CD4-positive, alpha-beta T cell treated with Interleukin-2 at 100 ng/mL for 4 hours (primary cell): ENCODE measurements at regions not wholly inside any gene's neighbourhood (a gene's known extent, or its start where the extent isn't known, plus 50 kb on each side); places are given as distances from the start of the nearest gene placed in this dataset.

Source experiments
- DNase-seq: peaks from one replicate; pipeline ENCODE4 v3.0.0-alpha.2; 2020; ENCODE audit warnings: low spot score

DNA sequence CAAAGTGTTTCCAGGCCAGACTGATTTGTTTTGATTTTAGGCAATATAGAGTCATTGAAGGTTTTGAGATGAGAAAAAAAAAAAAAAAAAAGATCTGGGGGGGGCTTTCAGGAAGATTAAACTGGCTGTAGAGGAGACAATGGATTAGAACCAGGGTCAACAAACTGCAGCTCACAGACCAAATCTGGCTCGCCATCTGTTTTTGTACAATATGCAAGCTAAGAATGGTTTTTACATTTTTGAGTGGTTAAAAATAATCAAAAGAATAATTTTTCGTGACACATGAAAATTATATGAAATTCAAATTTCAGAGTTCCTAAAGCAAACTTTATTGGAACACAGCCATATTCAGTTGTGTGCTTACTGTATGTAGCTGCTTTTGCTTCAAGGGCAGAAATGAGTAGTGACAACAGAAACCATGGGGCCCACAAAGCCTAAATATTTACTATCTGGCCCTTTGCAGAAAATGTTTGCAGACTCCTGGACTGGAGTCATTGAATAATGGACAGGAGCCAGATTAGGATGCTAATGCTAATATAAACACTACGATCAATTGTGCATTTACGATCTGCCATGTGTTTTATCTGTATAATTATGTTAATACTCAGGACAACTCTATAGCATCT is 375.7 kb upstream of the DAB1 start:
- DNase-seq: no peak

DNA sequence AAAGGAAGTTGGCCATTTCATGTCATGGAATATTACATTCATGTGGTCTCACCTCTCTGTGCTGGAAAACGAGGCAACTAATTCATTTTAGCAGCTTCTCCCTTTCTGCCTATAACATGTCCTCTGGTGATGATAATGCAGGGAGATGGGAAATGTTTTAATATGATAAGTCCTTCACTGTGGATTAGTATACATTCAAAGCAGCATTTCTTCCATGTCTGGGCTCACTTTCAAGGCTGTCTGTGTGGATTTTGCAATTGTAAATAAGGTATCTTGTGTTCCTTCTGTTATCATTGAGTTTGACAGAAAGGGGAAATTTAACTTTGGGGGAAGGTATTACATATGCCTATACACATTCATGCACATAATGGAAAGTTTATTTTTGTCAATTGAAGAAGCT is 374.7 kb upstream of the DAB1 start:
- DNase-seq: no peak

DNA sequence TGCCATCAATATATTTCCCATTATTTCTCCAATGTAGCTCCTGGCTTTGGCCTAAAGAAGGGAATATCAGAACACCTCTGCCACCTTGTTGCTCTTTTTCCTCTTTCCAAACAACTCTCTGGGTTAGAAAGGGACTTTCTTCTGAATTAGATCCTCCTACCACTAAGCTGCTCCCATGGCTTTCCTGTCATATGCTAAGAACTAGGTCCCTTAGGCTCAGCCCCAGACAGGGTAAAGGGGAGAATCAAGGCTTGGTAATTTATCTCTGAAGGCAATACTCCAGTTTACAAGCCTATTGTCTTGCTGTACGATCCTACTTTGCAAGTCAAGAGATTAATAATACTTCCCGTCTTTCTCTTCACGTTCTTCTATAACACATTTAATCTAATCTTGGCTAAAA is 373.2 kb upstream of the DAB1 start:
- DNase-seq: no peak

DNA sequence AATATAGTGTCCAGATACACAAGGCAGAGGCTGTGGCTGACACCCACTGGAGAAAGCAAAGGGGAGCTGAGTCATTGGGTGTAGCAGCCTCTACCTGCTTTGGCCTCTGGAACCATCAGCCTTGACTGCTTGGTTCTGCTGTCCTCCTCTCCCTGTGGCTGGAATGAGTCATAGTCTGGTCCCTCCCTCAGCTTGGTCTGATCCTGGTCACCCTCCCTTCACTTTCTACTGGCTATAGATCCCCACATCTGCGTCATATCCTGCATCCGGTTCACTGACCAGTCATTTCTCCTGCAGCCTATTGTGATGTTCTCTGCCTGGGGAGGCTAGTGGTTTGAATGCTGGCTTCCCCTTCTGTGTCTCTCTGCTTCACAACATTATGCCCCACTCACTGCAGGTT is 372.8 kb upstream of the DAB1 start:
- DNase-seq: no peak

DNA sequence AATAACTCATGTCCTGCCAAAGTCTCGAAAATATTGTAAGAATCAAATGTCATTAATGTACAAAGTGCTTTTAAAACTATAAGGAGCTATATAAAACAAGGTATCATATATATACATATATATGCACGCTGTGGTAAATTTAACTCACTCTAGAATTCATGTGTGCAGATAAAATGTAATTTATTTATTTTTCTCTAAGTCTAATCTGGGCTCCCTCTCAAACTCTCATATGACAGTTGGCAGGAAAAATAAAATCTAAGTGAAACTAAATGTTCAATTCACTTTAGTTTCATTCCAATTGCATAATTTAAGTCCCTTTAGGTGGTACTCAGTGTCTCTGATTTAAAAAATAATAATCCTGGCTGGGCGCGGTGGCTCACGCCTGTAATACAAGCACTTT is 372.0 kb upstream of the DAB1 start:
- no peak for DNase-seq

DNA sequence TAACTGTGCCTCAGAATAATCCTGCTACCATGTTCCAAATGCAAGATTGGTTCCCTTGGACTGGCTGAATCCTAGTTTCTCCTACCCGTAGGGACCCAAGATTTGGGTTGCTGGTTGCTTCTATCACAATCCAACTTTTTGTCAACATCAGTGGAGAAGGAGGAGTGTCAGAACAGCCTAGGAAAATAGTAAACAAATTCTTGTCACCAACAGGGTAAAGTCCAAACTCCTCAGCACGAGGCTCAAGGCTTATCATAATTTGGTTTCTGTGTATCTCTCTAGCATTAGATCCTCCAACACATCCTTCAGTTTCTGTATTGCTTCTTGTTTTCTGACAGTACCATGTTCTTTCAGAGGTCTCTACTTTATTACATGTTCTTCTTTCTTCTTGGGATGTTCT is 370.2 kb upstream of the DAB1 start:
- DNase-seq: no peak

DNA sequence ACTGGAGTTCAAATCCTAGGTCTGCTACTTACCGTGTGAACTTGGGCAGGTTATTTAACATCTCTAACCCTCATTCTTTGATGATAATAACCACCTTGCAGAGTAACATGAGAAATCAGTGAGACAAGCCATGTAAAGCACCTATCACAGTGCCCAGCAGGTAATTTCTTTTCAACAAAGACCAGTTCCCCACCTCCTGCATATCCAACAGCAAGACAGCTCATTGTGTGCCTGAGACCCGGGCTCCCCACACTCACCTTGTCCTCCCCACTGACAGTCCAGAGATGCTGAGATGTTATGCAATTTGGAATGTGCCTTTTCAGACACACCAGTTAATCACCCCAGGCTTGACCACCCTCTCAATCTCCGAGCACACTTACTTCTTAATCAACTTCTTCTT is 367.6 kb upstream of the DAB1 start:
- DNase-seq: no peak

DNA sequence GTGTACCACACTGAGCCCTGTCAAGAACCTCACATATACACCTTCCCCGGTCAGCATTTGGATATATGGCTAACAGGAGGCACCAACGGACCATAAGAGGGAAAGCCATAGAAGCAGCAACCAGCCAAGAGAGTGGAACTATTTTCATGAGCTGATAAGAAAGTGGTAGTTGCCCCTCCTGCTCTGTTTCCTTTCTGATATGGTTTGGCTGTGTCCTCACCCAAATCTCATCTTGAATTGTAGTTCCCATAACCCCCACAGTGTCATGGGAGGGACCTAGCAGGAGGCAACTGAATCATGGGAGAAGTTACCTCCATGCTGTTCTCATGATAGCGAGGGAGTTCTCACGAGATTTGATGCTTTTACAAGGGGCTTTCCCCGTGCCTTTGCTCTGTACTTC is 366.1 kb upstream of the DAB1 start:
- DNase-seq: no peak

DNA sequence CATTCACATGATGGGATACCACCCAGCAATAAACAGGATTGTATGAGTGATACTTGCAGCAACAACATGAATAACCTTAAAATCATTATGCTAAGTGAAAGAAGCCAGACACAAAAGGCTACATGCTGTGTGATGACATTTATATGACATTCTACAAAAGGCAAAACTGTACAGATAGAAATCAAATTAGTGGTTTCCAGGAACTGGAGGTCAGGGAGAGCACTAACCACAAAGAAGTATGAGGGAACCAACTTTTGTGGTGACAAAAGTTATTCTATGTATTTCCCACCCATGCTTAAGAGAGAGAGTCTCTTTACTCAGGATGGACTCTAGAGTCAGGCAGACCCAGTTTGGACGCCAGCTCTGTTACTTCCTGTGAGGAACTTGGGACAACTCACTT is 364.5 kb upstream of the DAB1 start:
- DNase-seq: no peak

DNA sequence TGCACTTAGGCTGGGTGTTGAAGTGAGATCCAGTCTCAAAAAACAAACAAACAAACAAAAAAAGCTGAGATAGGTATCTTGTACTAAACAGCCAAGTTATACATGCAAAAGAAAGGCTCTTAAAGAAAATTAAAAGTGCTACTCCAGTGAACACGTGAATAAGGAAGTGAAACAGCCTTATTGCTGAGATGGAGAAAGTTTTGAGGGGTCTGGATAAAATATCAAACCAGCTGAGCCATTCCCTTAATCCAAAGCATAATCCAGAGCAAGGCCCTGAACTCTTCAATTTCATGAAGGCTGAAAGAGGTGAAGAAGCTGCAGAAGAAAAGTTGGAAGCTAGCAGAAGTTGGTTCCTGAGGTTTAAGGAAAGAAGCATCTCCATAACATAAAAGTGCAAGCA is 360.5 kb upstream of the DAB1 start:
- DNase-seq: no peak

DNA sequence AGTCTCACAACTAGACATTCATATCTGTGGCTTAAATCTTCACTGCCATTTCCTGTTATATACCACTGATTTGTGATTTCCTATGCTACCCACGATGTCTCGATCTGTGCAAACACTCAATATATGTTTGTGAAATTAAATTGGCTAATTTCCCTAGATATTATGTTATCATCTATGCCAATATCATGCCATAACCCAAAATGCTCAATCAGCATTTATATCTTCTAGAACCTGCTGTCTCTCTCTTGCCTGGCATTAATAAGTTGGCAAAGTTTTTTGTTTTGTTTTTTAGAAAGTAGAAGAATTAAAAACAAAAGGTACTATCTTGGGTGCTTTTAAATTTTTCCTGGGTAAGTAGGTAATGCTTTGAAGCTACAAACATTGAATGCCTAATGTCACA is 358.5 kb upstream of the DAB1 start:
- no peak for DNase-seq

DNA sequence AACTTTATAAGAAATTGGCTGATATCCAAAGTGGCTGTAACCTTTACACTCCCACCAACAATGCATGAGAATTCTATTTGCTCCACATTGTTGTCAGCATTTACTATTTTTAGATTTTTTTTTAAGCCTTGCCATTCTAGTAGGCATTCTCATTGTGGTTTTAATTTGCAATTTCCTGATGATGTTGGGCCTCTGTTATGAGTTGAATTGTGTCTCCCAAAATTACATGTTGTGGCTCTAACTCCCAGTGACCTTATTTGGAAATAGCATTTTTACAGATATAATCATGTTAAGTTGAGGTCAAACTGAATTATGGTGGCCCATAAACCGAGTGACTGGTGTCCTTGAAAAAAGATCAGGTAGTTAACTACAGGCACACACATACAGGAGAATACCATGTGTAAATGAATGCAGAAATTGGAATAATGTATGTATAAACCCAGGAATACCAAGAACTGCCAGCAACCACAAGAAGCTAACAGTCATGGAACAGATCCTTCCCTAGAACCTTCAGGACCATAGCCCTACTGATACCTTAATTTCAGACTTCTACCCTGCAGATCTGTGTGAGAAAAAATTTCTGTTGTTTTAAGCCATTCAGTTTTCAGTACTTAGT is 348.8 kb upstream of the DAB1 start:
- no peak for DNase-seq

DNA sequence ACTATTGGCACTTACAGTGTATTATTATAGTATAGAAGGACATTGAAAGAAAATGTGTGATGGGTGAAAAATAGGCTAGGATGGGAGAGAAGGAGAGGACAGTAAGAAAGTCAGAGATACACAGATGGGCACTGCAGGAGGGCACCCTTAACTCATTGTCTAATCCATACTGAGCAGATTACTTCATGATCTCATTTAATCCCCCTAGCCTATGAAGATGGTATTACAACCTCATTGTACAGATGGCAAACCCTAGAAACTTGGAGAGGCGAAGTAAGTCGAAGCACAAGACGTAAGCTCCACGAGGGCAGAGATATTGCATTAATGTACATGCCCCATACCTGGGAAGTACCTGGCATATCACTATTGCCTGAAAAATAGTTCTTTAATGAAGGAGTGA is 346.9 kb upstream of the DAB1 start:
- no peak for DNase-seq

DNA sequence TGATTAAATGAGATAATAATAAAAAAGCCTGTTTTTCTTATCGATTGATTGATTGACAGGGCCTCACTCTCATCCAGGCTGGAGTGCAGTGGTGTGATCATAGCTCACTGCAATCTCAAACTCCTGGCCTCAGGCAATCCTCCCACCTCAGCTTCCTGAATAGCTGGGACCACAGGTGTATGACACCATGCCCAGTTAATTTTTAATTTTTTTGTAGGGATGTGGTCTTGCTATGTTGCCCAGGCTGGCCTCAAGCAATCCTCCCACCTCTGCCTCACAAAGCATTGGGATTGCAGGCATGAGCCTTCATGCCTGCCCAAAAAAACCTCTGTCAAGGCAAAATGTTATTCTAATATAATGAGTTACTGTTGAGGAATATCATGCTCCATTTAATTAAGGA is 346.4 kb upstream of the DAB1 start:
- DNase-seq: no peak

DNA sequence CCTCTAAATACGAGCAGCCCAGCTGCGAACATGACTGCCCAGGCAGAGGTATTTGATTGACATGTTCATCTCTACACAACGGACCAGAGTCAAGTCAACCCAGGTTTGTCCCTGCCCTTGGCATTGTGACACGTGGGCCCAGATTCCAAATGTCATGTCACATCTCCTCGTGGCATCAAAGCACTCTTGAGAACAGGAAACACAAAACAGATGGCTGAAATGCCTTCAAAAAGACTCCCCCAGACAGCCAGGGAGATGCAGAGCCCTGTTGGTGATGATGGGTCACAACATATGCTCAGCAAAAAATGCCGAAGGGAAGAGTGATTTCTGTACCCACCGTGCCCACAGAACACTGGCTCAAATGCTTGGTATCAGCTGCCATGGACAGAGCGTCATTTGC is 337.8 kb upstream of the DAB1 start:
- DNase-seq: no peak

DNA sequence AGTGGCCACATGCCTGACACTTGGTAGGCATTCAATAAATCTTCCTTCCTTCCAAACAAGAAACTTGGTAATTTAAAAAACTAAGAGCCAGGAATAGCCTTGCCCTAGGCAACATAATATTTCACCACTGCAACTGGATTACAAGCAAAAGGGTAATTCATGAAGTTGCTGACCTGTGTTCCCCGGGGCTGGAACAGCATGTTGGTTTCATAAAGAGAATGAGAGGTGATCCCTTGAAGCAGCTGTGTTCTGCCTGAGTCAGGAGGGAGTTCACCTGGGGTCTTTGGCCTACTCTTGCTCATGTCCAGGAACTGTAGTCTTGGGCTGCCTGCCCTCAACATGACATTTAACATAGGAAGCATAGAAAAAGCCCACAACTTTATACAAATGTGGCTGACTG is 329.0 kb upstream of the DAB1 start:
- DNase-seq: no peak

DNA sequence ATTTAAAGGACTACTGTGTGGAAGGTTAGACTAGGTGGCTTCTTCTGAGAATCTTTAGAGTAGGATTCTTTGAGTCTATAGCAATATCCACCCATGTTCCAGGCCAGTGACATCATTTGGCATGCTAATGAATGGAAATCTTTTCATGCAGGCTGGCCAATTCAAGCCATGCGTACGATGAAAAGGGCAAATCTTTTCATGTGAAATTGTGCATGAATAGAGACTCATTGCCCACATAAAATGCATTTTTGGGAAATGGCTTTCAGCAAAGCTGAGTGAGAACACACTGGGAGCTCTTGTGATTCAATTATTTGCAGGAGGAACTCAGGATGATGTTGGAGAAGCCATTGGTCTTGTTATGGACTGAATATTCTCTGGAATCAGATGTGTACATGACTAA is 324.9 kb upstream of the DAB1 start:
- DNase-seq: no peak

DNA sequence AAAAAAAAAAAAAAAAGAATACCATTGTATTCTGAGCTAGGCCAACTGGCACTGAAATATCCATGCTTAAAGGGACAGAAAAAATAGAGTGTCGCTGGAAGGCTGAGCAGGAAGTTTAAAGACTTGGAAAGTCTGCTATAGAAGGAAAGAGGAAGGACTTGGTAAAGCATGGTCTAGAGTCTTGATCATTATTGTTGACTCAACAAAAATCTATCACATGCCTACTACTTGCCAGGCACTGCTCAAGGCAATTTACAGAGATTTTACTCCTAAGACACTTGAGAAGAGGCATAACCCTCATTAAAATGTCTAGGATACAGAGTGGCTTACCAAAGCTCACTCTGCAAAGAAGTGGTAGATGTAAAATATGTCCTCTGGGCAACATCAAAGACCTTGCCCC is 324.0 kb upstream of the DAB1 start:
- DNase-seq: no peak

DNA sequence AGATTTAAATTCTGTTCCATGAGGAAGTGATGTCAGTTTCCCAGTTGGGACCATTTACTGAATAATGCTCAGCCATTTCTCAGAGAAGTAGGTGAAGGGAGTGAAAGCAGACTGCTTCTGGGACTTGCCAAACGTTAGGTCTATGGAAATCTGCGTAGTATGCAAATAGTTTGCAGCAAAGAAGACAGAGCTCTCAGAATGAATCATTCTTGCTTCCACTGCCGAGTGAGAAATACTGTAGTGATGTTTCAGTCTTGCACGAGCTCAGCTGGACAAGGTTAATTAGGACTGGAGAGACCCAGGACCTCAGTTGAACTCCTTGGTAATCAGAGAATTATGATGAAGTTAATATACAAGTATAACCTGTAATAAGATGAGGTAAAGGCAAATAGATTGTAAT is 317.7 kb upstream of the DAB1 start:
- no peak for DNase-seq

DNA sequence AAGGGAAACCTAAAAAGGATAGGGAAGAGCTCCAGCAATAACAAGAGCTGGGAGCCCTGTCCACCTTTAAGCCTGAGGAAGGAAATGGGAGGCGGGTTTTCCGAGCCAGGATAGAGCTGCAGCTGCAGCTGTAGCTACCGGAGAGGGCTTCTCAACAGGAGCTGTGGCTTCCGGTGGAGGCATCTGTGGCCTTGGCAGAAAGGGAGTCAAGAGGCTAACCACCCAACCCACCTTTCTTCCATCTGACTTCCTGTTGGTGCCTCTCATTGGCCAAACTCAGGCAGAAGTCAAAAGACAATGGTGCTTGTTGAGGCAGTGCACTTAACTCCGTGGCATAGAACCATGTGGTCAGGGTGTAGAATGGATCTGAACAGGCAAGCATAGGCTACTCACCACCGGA is 313.1 kb upstream of the DAB1 start:
- DNase-seq: no peak

DNA sequence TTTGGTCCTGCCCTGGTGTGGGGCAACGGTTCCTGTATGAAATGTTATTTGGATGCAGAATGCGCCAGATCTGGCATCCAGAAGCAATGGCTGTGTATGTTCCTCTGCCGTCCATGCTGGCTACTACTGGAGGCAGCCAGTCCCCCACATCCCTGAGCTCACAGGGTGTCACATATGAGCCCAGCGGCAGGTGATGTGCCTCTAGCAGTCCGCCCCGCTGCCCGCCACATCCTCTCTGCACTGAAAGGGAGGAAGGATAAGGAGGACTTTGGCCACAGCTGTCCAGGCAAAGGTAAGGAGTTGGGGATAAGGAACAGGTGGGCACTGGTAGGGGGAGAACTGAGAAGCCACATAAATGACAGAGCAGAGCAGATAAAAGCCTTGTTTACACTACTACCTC is 305.3 kb upstream of the DAB1 start:
- DNase-seq: no peak

DNA sequence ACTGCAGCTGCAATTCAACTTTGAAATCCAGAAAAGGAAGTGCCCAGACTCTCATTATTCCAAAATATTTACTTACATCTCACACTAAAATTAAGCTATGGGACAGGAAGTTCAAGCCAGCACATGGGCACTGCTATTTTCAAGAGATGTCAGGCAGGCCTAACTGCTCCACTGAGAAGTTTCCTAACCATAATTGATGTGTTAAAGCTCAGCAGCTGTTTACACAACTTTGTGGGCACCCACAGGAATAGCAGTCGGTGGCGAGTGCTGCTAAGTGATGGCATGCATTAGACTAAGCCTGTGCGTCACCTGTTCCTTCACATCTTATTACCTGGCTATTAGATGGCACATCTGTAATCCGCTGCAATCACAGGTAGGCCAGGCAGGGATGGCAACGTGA is 303.3 kb upstream of the DAB1 start:
- no peak for DNase-seq

DNA sequence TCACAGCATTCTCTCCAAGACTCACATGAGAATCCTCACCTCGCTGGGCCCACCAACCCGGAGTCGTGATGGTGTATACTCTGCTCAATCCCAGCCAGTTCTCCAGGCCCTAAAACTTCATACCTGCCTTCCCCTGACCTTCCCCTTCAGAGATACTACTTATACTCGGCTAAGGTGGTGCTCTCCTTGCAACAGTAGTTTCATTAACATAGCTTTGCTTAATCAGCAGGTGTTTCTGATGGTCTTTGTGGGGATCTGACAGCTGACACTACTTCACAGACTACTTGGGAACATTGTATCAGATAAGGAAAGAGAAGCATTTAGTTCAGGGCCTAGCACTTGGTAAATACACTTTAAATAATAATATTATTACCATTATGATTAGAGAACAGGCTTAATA is 301.5 kb upstream of the DAB1 start:
- DNase-seq: no peak

DNA sequence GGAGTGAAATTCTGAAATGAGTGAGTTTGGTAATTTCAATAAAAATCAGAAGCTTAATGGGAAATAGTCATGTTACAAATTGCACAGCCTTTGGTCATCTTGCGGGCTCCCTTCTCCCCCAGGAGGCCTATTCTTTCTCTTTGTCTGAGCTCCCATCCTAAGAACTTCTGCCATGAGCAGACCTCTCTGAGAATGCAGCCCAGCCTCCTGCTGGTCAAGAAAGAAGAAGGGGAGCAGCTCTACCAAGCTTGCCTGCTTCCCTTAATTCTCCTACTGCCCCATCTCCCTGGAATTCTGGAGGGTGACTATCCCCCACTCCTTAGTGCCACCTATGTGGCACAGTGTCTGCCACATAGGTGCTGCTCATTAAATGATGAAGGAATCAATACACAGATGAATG is 300.7 kb upstream of the DAB1 start:
- DNase-seq: no peak
